PFSK-1 (cell line): ENCODE measurements at regions not wholly inside any gene's neighbourhood (a gene's known extent, or its start where the extent isn't known, plus 50 kb on each side); places are given as distances from the start of the nearest gene placed in this dataset.

Experiments used
- FOXP2 ChIP-seq: optimal IDR thresholded peaks from 2 replicates; pipeline ENCODE3; 2011; ENCODE audit warnings: borderline replicate concordance, control low read depth, inconsistent platforms; ENCODE audit not compliant: insufficient read depth; ENCODE audit errors: extremely low read length, extremely low read depth
- POLR2AphosphoS5 ChIP-seq: IDR thresholded peaks from 2 replicates; pipeline ENCODE4 v1.6.1; 2012; ENCODE audit warnings: low read depth, mild to moderate bottlenecking, control low read depth, low read length, moderate library complexity
- SIN3A ChIP-seq: IDR thresholded peaks from 2 replicates; pipeline ENCODE4 v1.6.1; 2012; ENCODE audit warnings: mild to moderate bottlenecking, low read length, moderate library complexity, borderline replicate concordance; ENCODE audit not compliant: insufficient read depth
- TAF1 ChIP-seq: IDR thresholded peaks from 2 replicates; pipeline ENCODE4 v1.6.1; 2012; ENCODE audit warnings: low read length, control low read depth, borderline replicate concordance; ENCODE audit not compliant: insufficient read depth
- TF ChIP-seq, protein P1 (sequence below), 2 experiments: IDR thresholded peaks; 2 replicates each; pipeline versions ENCODE4 v1.6.1 to v1.8.0; 2011 to 2012; ENCODE audit warnings: low read depth in 2 of 2, low read length in 2 of 2, control low read depth in 1 of 2, inconsistent platforms in 1 of 2, mild to moderate bottlenecking in 1 of 2, moderate library complexity in 1 of 2; ENCODE audit not compliant: insufficient read depth in 1 of 2

DNA sequence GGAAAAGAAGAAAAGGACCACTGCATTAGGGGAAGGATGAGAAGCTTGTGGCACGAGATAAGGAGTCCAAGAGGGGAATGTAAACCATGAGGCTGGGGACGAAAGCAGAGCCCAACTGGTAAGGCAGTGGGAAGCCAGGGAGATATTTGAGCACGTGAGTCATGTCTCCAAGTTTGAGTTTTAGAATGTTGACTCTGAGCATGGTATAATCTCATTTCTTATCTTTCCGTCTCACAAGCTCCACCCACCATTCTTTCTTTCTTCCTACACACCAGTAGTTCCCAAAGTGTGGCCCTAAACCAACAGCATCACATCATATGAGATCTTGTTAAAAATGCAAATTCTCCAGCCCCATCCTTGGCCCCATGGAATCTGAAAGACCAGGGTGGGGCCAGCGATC is 145.3 kb downstream of the PLPP3 start:
- TF ChIP-seq, protein P1, sequence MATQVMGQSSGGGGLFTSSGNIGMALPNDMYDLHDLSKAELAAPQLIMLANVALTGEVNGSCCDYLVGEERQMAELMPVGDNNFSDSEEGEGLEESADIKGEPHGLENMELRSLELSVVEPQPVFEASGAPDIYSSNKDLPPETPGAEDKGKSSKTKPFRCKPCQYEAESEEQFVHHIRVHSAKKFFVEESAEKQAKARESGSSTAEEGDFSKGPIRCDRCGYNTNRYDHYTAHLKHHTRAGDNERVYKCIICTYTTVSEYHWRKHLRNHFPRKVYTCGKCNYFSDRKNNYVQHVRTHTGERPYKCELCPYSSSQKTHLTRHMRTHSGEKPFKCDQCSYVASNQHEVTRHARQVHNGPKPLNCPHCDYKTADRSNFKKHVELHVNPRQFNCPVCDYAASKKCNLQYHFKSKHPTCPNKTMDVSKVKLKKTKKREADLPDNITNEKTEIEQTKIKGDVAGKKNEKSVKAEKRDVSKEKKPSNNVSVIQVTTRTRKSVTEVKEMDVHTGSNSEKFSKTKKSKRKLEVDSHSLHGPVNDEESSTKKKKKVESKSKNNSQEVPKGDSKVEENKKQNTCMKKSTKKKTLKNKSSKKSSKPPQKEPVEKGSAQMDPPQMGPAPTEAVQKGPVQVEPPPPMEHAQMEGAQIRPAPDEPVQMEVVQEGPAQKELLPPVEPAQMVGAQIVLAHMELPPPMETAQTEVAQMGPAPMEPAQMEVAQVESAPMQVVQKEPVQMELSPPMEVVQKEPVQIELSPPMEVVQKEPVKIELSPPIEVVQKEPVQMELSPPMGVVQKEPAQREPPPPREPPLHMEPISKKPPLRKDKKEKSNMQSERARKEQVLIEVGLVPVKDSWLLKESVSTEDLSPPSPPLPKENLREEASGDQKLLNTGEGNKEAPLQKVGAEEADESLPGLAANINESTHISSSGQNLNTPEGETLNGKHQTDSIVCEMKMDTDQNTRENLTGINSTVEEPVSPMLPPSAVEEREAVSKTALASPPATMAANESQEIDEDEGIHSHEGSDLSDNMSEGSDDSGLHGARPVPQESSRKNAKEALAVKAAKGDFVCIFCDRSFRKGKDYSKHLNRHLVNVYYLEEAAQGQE (IDR thresholded peaks at IDR 0.05; ENCODE audit: insufficient read depth in 1 of 2, low read depth in 2 of 2, low read length in 2 of 2): no peak
- TF ChIP-seq POLR2AphosphoS5 (no peak), TAF1 (no peak), SIN3A (no peak), FOXP2 (no peak)
